Peyer's patch (tissue), 4 donors: ENCODE measurements at regions not wholly inside any gene's neighbourhood (a gene's known extent, or its start where the extent isn't known, plus 50 kb on each side); places are given as distances from the start of the nearest gene placed in this dataset.

Source experiments
- CTCF ChIP-seq, 6 experiments: fragments of 450-650 bp in 4 of 6; fragments of 200-600 bp in 2 of 6; sonication (generic) in 1 of 6; IDR thresholded peaks; one replicate each; pipeline ENCODE4 v1.5.1; 2017 to 2019; ENCODE audit warnings: antibody characterized with exemption in 6 of 6, mild to moderate bottlenecking in 3 of 6, moderate library complexity in 1 of 6
- POLR2A ChIP-seq, 2 donors: fragments of 450-650 bp; IDR thresholded peaks; one replicate each; pipeline ENCODE4 v1.5.1; 2017; ENCODE audit warnings: antibody characterized with exemption in 2 of 2, mild to moderate bottlenecking in 2 of 2, moderate library complexity in 2 of 2

DNA sequence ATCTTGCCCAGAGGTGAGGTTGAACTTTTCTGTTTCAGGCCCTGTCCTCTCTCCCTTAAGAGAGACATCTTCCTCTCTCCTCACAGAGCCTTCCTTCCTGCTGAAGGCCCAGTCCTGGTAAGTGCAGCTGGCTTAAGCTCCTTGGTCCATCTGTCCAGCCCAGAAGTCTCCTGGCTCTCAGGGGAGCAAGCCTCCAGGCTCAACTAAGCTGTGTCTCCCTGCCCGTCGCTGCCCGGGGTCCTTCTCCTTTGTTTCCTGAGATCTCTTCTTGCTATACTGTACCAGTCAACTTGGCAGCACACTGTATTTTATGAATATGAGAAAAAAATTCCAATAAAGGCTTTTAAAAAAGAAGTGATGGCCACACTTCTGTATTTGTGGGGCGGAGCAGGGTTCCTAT, 77.4 kb downstream of the KCNF1 start:
- no peak for TF ChIP-seq CTCF (IDR thresholded peaks at IDR 0.05)
- no peak for TF ChIP-seq POLR2A (IDR thresholded peaks at IDR 0.05)
